WTC11 (cell line): ENCODE measurements at regions not wholly inside any gene's neighbourhood (a gene's known extent, or its start where the extent isn't known, plus 50 kb on each side); places are given as distances from the start of the nearest gene placed in this dataset.

Experiments
- NR1H2 ChIP-seq: sonication (generic); formaldehyde crosslinking; IDR thresholded peaks from 2 replicates; pipeline ENCODE4 v1.9.0; 2021; ENCODE audit warnings: mild to moderate bottlenecking, moderate library complexity, missing genetic modification reagents
- TEAD4 ChIP-seq: sonication (generic); formaldehyde crosslinking; IDR thresholded peaks from 2 replicates; pipeline ENCODE4 v1.8.0; 2022; ENCODE audit warnings: mild to moderate bottlenecking, missing genetic modification reagents
- TF ChIP-seq, protein P1 (sequence below): sonication (generic); formaldehyde crosslinking; IDR thresholded peaks from 2 replicates; pipeline ENCODE4 v1.8.0; 2022; ENCODE audit warnings: mild to moderate bottlenecking, missing genetic modification reagents
- TF ChIP-seq, protein P2 (sequence below): sonication (generic); formaldehyde crosslinking; IDR thresholded peaks from 2 replicates; pipeline ENCODE4 v1.8.0; 2022; ENCODE audit warnings: mild to moderate bottlenecking, missing genetic modification reagents
- TF ChIP-seq, protein P3 (sequence below): fragments of 200-600 bp; IDR thresholded peaks from 2 replicates; pipeline ENCODE4 v1.8.0; 2022; ENCODE audit warnings: antibody characterized with exemption
- TF ChIP-seq, protein P4 (sequence below): sonication (generic); formaldehyde crosslinking; IDR thresholded peaks from 2 replicates; pipeline ENCODE4 v1.8.1; 2023; ENCODE audit warnings: mild to moderate bottlenecking, missing genetic modification reagents
- TF ChIP-seq, protein P5 (sequence below): sonication (generic); formaldehyde crosslinking; IDR thresholded peaks from 2 replicates; pipeline ENCODE4 v1.8.1; 2023; ENCODE audit warnings: mild to moderate bottlenecking, missing genetic modification reagents

DNA sequence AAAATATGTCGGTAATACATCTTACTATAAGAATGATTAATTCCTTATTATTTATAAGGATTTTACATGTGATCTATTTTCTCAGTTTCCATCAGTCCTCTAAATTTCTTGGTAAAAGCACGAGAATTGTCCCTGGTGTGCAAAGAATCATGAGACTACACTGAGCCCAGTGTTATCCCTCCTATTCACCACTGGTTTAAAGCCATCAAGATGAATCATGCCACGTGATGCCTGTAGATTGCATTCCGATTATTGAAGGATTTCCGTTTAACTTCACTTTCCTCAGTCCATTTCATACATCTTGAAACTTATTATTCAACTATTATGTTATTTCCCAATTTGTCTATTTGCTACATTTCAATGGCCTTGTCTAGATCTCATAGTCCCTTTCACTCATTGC, 601.9 kb downstream of the GALC start:
- TF ChIP-seq TEAD4 (CRISPR knock-in tag): no peak
- TF ChIP-seq, protein P1, sequence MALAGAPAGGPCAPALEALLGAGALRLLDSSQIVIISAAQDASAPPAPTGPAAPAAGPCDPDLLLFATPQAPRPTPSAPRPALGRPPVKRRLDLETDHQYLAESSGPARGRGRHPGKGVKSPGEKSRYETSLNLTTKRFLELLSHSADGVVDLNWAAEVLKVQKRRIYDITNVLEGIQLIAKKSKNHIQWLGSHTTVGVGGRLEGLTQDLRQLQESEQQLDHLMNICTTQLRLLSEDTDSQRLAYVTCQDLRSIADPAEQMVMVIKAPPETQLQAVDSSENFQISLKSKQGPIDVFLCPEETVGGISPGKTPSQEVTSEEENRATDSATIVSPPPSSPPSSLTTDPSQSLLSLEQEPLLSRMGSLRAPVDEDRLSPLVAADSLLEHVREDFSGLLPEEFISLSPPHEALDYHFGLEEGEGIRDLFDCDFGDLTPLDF: no peak
- TF ChIP-seq, protein P2, sequence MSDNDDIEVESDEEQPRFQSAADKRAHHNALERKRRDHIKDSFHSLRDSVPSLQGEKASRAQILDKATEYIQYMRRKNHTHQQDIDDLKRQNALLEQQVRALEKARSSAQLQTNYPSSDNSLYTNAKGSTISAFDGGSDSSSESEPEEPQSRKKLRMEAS (CRISPR knock-in tag): no peak
- no peak for TF ChIP-seq NR1H2 (CRISPR knock-in tag)
- TF ChIP-seq, protein P3, sequence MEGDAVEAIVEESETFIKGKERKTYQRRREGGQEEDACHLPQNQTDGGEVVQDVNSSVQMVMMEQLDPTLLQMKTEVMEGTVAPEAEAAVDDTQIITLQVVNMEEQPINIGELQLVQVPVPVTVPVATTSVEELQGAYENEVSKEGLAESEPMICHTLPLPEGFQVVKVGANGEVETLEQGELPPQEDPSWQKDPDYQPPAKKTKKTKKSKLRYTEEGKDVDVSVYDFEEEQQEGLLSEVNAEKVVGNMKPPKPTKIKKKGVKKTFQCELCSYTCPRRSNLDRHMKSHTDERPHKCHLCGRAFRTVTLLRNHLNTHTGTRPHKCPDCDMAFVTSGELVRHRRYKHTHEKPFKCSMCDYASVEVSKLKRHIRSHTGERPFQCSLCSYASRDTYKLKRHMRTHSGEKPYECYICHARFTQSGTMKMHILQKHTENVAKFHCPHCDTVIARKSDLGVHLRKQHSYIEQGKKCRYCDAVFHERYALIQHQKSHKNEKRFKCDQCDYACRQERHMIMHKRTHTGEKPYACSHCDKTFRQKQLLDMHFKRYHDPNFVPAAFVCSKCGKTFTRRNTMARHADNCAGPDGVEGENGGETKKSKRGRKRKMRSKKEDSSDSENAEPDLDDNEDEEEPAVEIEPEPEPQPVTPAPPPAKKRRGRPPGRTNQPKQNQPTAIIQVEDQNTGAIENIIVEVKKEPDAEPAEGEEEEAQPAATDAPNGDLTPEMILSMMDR: no peak
- TF ChIP-seq, protein P4, sequence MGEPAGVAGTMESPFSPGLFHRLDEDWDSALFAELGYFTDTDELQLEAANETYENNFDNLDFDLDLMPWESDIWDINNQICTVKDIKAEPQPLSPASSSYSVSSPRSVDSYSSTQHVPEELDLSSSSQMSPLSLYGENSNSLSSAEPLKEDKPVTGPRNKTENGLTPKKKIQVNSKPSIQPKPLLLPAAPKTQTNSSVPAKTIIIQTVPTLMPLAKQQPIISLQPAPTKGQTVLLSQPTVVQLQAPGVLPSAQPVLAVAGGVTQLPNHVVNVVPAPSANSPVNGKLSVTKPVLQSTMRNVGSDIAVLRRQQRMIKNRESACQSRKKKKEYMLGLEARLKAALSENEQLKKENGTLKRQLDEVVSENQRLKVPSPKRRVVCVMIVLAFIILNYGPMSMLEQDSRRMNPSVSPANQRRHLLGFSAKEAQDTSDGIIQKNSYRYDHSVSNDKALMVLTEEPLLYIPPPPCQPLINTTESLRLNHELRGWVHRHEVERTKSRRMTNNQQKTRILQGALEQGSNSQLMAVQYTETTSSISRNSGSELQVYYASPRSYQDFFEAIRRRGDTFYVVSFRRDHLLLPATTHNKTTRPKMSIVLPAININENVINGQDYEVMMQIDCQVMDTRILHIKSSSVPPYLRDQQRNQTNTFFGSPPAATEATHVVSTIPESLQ (CRISPR knock-in tag): no peak
- TF ChIP-seq, protein P5, sequence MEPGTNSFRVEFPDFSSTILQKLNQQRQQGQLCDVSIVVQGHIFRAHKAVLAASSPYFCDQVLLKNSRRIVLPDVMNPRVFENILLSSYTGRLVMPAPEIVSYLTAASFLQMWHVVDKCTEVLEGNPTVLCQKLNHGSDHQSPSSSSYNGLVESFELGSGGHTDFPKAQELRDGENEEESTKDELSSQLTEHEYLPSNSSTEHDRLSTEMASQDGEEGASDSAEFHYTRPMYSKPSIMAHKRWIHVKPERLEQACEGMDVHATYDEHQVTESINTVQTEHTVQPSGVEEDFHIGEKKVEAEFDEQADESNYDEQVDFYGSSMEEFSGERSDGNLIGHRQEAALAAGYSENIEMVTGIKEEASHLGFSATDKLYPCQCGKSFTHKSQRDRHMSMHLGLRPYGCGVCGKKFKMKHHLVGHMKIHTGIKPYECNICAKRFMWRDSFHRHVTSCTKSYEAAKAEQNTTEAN (CRISPR knock-in tag): no peak
